Astrocyte (in vitro differentiated cells and primary cell): ENCODE measurements at regions not wholly inside any gene's neighbourhood (a gene's known extent, or its start where the extent isn't known, plus 50 kb on each side); places are given as distances from the start of the nearest gene placed in this dataset.

Experiments
- DNase-seq: peaks from one replicate; pipeline ENCODE4 v3.0.0-alpha.2; 2010; ENCODE audit warnings: low read depth
- FAIRE-seq: peaks from 2 replicates; lab custom pipeline; 2011; peaks lifted over from hg19 to GRCh38; lab: Jason Lieb, UNC
- H2AFZ ChIP-seq: 2 replicates; pipeline ENCODE4 v1.6.0; 2012; ENCODE audit warnings: low read depth, low read length, inconsistent platforms
- H3K27ac ChIP-seq: 2 replicates; pipeline ENCODE4 v1.5.1; 2011; ENCODE audit warnings: low read depth, low read length, inconsistent platforms
- H3K27me3 ChIP-seq: 2 replicates; pipeline ENCODE4 v1.6.0; 2011; ENCODE audit warnings: low read length, inconsistent platforms; ENCODE audit not compliant: insufficient read depth
- H3K36me3 ChIP-seq: 2 replicates; pipeline ENCODE4 v1.5.1; 2011; ENCODE audit warnings: low read length, inconsistent platforms; ENCODE audit not compliant: insufficient read depth
- H3K4me1 ChIP-seq: 2 replicates; pipeline ENCODE4 v1.5.1; 2011; ENCODE audit warnings: low read length, inconsistent platforms; ENCODE audit not compliant: insufficient read depth
- H3K4me2 ChIP-seq: 2 replicates; pipeline ENCODE4 v1.6.0; 2012; ENCODE audit warnings: low read length, inconsistent platforms
- H3K4me3 ChIP-seq: 2 replicates; pipeline ENCODE4 v1.5.1; 2011; ENCODE audit warnings: low read depth, mild to moderate bottlenecking, low read length, inconsistent platforms; ENCODE audit not compliant: insufficient read depth
- H3K79me2 ChIP-seq: 2 replicates; pipeline ENCODE4 v1.6.0; 2012; ENCODE audit warnings: mild to moderate bottlenecking, low read length, inconsistent platforms; ENCODE audit not compliant: insufficient read depth
- H3K9ac ChIP-seq: 2 replicates; pipeline ENCODE4 v1.6.0; 2012; ENCODE audit warnings: mild to moderate bottlenecking, low read length, inconsistent platforms
- H3K9me3 ChIP-seq: 2 replicates; pipeline ENCODE4 v1.5.1; 2012; ENCODE audit warnings: low read depth, mild to moderate bottlenecking, low read length, inconsistent platforms; ENCODE audit not compliant: insufficient read depth
- H4K20me1 ChIP-seq: 2 replicates; pipeline ENCODE4 v1.6.0; 2012; ENCODE audit warnings: low read length, inconsistent platforms; ENCODE audit not compliant: insufficient read depth
- H3K27ac Mint-ChIP-seq: one replicate; pipeline ENCODE4 v1.8.0; 2021; ENCODE audit warnings: mild to moderate bottlenecking, mixed read lengths; ENCODE audit not compliant: unreplicated experiment
- H3K27me3 Mint-ChIP-seq: one replicate; pipeline ENCODE4 v1.8.0; 2021; ENCODE audit warnings: low read depth, mixed read lengths; ENCODE audit not compliant: unreplicated experiment
- H3K36me3 Mint-ChIP-seq: one replicate; pipeline ENCODE4 v1.8.0; 2021; ENCODE audit warnings: low read depth, mixed read lengths; ENCODE audit not compliant: unreplicated experiment
- H3K4me1 Mint-ChIP-seq: one replicate; pipeline ENCODE4 v1.8.0; 2021; ENCODE audit warnings: low read depth, mixed read lengths; ENCODE audit not compliant: unreplicated experiment
- H3K4me3 Mint-ChIP-seq: one replicate; pipeline ENCODE4 v1.8.0; 2021; ENCODE audit warnings: mild to moderate bottlenecking, moderate library complexity, mixed read lengths; ENCODE audit not compliant: unreplicated experiment
- H3K9me3 Mint-ChIP-seq: one replicate; pipeline ENCODE4 v1.8.0; 2021; ENCODE audit warnings: mild to moderate bottlenecking, mixed read lengths; ENCODE audit not compliant: unreplicated experiment
- CTCF ChIP-seq: IDR thresholded peaks from 2 replicates; pipeline ENCODE4 v1.5.1; 2011; ENCODE audit warnings: low read depth, mild to moderate bottlenecking, inconsistent platforms, low read length, moderate library complexity; ENCODE audit not compliant: insufficient read depth
- EZH2 ChIP-seq: IDR thresholded peaks from 2 replicates; pipeline ENCODE4 v1.6.1; 2012; ENCODE audit warnings: mild to moderate bottlenecking, low read length, inconsistent platforms; ENCODE audit not compliant: insufficient read depth

- Mint-ChIP-seq H3K4me3 (no peak overlapping the region), H3K9me3 (peaks cover 15% of the 10 kb centered on the region), H3K36me3 (peaks cover 4% of the 10 kb centered on the region), H3K4me1 (no peaks in the 10 kb centered on the region), H3K27ac (no peak overlapping the region), H3K27me3 (peaks cover 44% of the 10 kb centered on the region)
- FAIRE-seq = no peak
- TF ChIP-seq CTCF (no peak), EZH2 (no peak)
- peaks cover 16% of the 10 kb centered on the region for H3K9me3 ChIP-seq
- no peaks in the 10 kb centered on the region for H3K79me2 ChIP-seq
- no peaks in the 10 kb centered on the region for H3K27me3 ChIP-seq
- no peaks in the 10 kb centered on the region for H3K36me3 ChIP-seq
- DNase-seq = no peak
- no peaks in the 10 kb centered on the region for H3K4me1 ChIP-seq
- no peak overlapping the region for H2AFZ ChIP-seq
- H4K20me1 ChIP-seq = no peaks in the 10 kb centered on the region
- H3K27ac ChIP-seq = no peak overlapping the region
- H3K4me2 ChIP-seq = no peak overlapping the region
- no peak overlapping the region for H3K4me3 ChIP-seq
- no peak overlapping the region for H3K9ac ChIP-seq
Measured at GRCh38 chr10:131702531-131703356, 198.1 kb upstream of the PPP2R2D start.

GRCh38 chr10:131703541-131703940 is 197.3 kb upstream of the PPP2R2D start:
- Histone ChIP-seq H4K20me1 (no peaks in the 10 kb centered on the region), H3K4me2 (no peak overlapping the region), H3K36me3 (no peaks in the 10 kb centered on the region), H3K79me2 (no peaks in the 10 kb centered on the region), H2AFZ (no peak overlapping the region), H3K4me1 (no peaks in the 10 kb centered on the region), H3K27me3 (no peaks in the 10 kb centered on the region), H3K4me3 (no peak overlapping the region), H3K9me3 (peaks cover 15% of the 10 kb centered on the region), H3K27ac (no peak overlapping the region), H3K9ac (no peak overlapping the region)
- H3K9me3 Mint-ChIP-seq = peaks cover 14% of the 10 kb centered on the region
- no peaks in the 10 kb centered on the region for H3K4me1 Mint-ChIP-seq
- FAIRE-seq (no peak), DNase-seq (no peak)
- peaks cover 4% of the 10 kb centered on the region for H3K36me3 Mint-ChIP-seq
- no peak overlapping the region for H3K4me3 Mint-ChIP-seq
- no peak overlapping the region for H3K27ac Mint-ChIP-seq
- H3K27me3 Mint-ChIP-seq = peaks cover 43% of the 10 kb centered on the region
- no peak for TF ChIP-seq CTCF
- TF ChIP-seq EZH2 = no peak

- no peak overlapping the region for H3K4me2 ChIP-seq
- no peak overlapping the region for H3K9ac ChIP-seq
- no peak for DNase-seq
- Mint-ChIP-seq H3K27me3 (peaks cover 40% of the 10 kb centered on the region), H3K4me3 (no peak overlapping the region), H3K4me1 (no peaks in the 10 kb centered on the region), H3K36me3 (peaks cover 4% of the 10 kb centered on the region), H3K27ac (no peak overlapping the region), H3K9me3 (peaks cover 12% of the 10 kb centered on the region)
- H3K4me3 ChIP-seq = no peak overlapping the region
- H3K79me2 ChIP-seq = no peaks in the 10 kb centered on the region
- H4K20me1 ChIP-seq = no peaks in the 10 kb centered on the region
- no peak overlapping the region for H2AFZ ChIP-seq
- no peak for FAIRE-seq
- no peaks in the 10 kb centered on the region for H3K4me1 ChIP-seq
- TF ChIP-seq CTCF = no peak
- TF ChIP-seq EZH2 = no peak
- H3K9me3 ChIP-seq = peaks cover 15% of the 10 kb centered on the region
- H3K36me3 ChIP-seq = no peaks in the 10 kb centered on the region
- no peak overlapping the region for H3K27ac ChIP-seq
- no peaks in the 10 kb centered on the region for H3K27me3 ChIP-seq
Measured at GRCh38 chr10:131703941-131704340, 196.9 kb upstream of the PPP2R2D start.
